WI38 (cell line): ENCODE measurements at regions not wholly inside any gene's neighbourhood (a gene's known extent, or its start where the extent isn't known, plus 50 kb on each side); places are given as distances from the start of the nearest gene placed in this dataset.

ENCODE experiments used
- H3K4me3 ChIP-seq: 2 replicates; pipeline ENCODE4 v1.5.1; 2011; ENCODE audit warnings: low read depth, mild to moderate bottlenecking, control low read depth, low read length
- CTCF ChIP-seq: IDR thresholded peaks from 2 replicates; pipeline ENCODE4 v1.5.1; 2012; ENCODE audit warnings: low read depth, mild to moderate bottlenecking, control low read depth, low read length

GRCh38 chr13:40252241-40252640 lies 414.2 kb downstream of the FOXO1 start:
- no peak for TF ChIP-seq CTCF
- H3K4me3 ChIP-seq, result no peak overlapping the region

- no peak for TF ChIP-seq CTCF
Observed at GRCh38 chr13:40252676-40253075, 413.8 kb downstream of the FOXO1 start.

GRCh38 chr13:40254394-40254793 lies 412.0 kb downstream of the FOXO1 start:
- H3K4me3 ChIP-seq, result no peak overlapping the region
- no peak for TF ChIP-seq CTCF

More at GRCh38 chr13:40252676-40253075, 413.8 kb downstream of the FOXO1 start:
- no peak overlapping the region for H3K4me3 ChIP-seq

- no peak overlapping the region for H3K4me3 ChIP-seq
- TF ChIP-seq CTCF, result no peak
Observed at GRCh38 chr13:40255551-40255950, 410.9 kb downstream of the FOXO1 start.

- no peak overlapping the region for H3K4me3 ChIP-seq
- no peak for TF ChIP-seq CTCF
Observed at GRCh38 chr13:40259899-40260298, 406.5 kb downstream of the FOXO1 start.

- no peak overlapping the region for H3K4me3 ChIP-seq
- no peak for TF ChIP-seq CTCF
Observed at GRCh38 chr13:40261336-40261735, 405.1 kb downstream of the FOXO1 start.

- no peak overlapping the region for H3K4me3 ChIP-seq
- TF ChIP-seq CTCF, result no peak
Observed at GRCh38 chr13:40261947-40262346, 404.5 kb downstream of the FOXO1 start.
